EH (cell line): ENCODE measurements at regions not wholly inside any gene's neighbourhood (a gene's known extent, or its start where the extent isn't known, plus 50 kb on each side); places are given as distances from the start of the nearest gene placed in this dataset.

Experiments used
- DNase-seq: peaks from one replicate; pipeline ENCODE4 v3.0.0-alpha.2; 2015; ENCODE audit warnings: low read depth

DNA sequence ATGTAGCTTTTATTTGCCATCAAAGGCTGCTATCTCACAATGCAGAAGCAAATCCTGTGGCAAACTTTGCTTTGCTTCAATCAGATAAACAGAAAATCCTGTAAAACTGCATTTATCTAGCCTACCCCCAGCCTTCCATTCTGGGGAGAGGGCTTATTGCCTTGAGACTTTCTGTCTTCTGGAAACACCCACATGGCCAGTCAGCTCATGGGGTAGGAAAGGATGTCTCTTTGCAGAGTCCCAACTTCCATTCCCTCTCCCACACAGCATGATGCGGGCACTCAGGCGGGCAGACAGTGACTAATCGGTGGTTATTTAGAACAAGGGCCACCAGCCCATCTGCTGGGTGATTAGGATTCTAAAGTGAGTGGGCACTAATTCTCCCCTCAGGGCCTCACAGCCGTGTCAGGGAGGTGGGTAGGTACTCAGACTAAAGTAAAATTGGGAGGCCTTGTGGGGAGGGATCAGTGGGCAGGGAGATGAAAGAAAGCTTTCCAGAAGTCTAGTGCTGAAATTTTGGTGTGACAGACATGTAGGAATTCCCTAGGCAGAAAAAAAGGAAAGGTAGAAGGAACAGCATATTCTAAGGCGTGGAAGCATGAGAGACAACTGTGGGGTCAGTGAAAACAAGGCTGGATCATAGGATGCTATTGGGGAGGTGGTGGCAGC, 720.5 kb downstream of the VRK1 start:
- no peak for DNase-seq

- DNase-seq = no peak
Measured at GRCh38 chr14:97523936-97524335, 726.8 kb downstream of the VRK1 start.

GRCh38 chr14:97524589-97525319, 727.6 kb downstream of the VRK1 start:
- no peak for DNase-seq

GRCh38 chr14:97527993-97528392, 730.8 kb downstream of the VRK1 start:
- DNase-seq = no peak

GRCh38 chr14:97532052-97532451, 734.9 kb downstream of the VRK1 start:
- no peak for DNase-seq

DNA sequence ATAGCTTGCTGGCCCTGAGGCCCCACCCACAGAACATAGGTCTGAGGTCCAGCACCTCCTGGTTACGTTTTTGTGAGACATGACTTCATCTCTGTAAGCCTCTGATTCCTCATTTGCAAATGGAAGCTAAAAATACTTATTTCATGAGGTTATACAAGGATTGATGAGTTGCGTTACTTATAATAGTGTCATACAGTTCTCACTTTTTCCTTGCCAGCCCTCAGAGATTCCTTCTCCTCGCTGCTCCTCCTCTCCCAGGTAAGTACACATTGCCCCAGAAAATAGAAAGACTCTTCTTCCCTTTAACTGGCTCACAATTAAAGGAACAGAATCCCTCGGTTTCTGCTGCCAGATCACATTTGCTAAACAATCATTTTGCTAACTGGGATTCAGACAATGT, 739.2 kb downstream of the VRK1 start:
- DNase-seq = no peak

DNA sequence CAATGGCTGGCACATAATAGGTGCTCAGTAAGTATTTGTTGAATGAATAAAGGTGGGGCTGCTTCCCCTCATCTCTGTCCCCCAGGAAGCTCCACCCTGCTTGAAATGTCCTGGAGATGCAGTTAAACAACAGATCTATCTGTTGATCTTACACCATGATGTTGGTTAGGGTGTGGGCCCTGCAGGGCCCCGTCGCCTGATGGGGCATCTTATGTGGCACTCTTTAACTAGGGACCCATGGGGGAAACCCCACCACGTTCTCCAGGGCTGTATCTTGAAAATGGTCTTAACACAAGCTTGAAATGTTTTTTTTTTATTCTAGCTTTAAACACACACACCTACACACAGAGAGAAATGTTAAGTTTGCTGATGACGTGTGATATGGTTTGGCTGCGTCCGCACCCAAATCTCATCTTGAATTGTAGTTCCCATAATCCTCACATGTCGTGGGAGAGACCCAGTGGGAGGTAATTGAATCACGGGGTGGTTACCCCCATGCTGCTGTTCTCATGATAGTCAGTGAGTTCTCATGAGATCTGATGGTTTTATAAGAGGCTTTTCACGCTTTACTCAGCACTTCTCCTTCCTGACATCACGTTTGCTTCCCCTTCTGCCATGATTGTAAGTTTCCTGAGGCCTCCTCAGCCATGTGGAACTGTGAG, 741.7 kb downstream of the VRK1 start:
- no peak for DNase-seq

DNA sequence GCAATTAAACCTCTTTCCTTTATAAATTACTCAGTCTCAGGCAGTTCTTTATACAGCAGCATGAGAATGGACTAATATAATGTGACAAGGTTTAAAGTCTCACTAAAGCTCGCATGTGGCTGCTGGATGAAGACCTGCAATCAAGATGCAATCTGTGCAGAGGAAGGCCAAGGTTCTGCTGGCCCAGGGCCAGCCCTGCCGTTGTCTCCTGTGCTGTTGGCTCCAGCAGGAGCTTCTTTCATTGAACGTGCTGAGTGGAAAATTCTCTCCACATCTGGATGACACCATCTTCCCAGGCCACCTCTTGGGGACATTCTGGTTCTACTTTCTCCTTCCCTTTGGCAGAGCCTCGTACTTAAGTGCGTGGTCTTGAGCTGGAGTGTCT, 742.2 kb downstream of the VRK1 start:
- no peak for DNase-seq

DNA sequence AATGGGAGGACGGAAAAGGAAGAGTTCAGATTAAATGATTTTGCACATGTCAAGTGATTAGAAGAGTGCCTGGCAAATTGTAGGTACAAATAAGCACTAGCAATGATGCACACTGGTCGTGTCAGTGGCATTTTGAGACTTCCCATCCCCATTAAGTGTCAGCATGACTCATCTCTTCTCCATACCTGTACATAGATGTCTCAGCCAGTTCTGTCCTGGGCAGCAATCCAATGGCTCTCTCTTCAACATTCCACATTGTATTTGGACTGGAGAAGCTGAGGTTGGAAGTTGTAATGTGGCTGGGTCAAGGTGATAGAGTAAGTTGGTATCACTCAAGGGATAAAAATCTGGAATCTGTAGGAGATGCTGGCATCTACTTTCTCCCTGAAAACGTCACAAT, 742.7 kb downstream of the VRK1 start:
- no peak for DNase-seq

DNA sequence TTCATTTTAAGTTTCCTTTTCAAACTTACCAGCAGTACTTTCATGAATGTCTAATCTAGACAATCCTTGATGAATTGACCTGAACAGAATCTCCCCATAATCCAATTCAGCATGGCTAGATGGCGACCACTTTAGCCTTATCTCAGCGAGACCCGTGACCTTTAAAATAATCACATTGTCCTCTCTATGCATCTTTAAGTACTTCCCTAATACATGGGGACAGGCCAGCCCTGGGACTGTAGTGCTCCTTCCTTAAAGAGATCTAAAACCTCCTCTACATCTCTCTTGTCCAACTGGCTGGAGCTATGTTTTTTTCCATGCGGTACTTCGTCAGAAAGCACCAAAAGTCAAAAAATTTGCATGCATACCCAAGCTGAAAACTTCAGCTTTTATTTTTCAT, 746.0 kb downstream of the VRK1 start:
- no peak for DNase-seq

DNA sequence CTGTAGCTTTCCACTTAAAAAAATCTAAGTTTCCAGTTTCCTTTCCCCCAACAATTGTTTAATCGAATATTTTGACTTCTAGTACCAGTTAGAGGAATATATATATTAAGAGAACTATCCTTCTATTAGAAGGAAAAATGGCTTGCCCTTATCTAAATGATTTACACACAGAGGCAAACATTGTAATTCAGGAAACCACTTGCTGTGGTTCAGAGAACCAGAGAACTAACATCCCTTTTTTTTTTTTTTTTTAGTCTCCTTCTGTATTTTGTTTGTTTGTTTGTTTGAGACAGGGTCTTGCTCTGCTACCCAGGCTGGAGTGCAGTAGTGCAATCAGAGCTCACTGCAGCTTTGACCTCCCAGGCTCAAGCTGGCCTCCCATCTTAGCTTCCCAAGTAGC, 746.6 kb downstream of the VRK1 start:
- DNase-seq = no peak

GRCh38 chr14:97544571-97544970, 747.4 kb downstream of the VRK1 start:
- no peak for DNase-seq

DNA sequence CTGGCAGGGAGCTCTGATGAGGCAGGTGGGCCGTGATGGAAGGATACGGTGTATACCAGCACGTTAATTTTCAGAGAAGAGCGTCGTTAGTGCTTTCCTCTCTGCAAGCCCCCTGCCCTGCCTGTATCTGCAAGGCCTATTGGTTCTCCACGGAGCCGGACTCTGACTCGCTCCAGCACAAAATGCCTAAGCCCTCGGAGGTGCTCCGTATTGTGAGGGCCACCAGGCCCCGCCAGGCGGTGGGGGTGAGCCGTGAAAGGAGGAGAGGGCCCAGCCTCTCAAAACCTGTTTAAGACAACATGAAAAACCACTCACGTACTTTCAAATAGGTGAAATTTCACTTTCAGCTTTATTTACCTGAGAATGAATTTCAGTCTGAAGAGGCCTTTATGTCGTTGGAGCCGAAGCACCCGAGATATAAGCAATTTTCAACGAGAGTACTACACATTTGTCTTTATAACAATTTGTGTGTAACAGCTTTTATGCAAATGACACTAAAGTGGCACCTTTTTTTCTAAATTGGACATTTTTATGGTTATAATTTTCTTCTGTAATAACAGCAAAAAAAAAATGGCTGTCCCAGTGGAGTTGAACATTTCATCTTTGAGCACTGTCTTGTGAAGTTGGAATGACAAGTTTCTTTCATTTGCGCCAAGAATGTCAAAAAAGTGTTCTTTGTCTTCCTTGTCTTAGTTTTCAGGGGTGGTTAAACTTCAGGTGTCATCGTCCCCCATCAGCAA, 749.5 kb downstream of the VRK1 start:
- no peak for DNase-seq

DNA sequence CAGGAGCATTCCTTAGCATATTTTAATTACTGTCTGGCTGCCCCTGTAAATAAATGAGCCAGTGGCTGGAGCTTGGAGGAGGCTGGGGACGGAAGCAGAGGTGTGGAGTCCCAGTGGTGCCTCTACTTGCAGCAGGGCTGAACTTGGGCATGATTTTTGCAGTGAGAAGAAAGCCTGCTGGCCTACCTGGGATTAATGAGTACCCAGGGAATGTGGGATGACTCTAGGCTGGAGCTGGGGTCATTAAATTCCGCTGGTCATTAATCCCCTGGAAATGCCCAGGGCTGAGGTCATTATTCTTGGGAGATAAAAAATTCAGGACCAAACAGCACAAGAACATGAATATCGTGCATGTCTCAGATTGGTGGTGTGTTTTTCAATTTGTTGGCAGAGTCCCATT, 753.3 kb downstream of the VRK1 start:
- no peak for DNase-seq

GRCh38 chr14:97554597-97554996, 757.4 kb downstream of the VRK1 start:
- no peak for DNase-seq

GRCh38 chr14:97564334-97564733, 767.2 kb downstream of the VRK1 start:
- DNase-seq = no peak

- DNase-seq = no peak
Measured at GRCh38 chr14:97571201-97571600, 774.0 kb downstream of the VRK1 start.

GRCh38 chr14:97571866-97572555, 774.8 kb downstream of the VRK1 start:
- no peak for DNase-seq

DNA sequence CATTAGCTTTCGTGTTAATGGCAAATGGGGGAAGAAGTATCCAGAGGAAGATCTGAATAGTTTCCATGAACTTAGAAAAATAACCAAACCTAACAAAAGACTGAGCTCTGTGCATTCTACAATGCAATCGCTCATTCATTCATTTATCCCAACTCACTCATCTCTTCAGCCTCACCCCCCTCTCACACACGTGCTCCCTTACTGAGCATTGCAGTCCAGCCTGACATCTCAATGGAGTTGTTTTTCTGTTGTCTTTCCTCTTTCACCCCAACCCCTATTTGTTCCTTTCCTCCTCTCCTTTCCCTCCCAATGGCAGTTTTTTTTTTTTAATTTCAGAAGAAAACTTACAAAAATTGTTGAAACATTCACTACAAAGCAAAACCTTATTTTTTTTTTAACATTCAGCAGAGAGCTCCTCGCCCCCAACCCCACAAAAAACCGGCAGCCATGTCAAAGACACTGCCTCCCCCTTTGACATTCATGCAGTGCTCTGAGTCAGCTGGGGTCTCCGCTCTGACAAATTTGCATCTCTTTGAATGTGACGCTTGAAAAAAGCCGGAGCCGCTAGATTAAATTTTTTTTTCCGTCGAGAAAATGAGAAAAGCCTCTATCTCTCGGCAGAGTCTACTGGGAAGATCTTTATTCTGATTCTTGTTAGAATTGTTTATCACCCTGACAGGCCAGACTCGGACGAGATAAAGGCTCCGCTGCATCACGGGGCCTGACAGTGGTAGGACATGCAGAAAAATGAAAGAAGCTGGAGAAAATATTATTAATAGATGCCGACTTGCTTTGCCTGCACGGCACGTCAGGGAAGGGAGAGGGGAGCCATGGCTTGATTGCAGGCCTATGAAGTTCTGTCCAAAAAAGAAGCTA, 775.6 kb downstream of the VRK1 start:
- DNase-seq = no peak

GRCh38 chr14:97575677-97576076, 778.5 kb downstream of the VRK1 start:
- DNase-seq = no peak

DNA sequence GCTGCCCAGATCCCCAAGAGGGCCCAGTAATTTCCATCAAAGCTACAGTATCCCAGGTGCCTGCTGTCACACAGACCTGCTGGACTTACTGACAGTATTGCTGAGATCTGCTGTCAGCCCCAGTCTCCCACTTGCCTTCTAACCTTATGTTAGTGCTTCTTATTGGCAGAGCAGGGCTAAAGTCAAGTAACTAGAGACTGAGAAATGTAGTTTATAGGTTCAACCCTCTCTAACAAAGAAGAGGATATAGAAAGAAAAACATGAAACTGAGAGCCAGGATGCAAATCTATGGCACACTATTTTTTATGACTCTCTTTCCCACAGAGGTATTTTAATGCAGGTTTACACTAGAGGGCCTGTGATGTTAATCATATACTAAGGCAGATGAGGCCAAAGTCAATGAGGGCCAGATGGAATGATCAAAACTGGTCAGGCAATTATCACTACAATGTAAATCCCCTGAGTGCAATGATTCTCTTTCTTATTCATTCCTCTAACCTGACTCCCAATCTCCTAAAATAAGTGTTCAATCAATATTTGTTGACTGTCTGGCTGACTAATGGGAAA, 781.9 kb downstream of the VRK1 start:
- DNase-seq = no peak
